ENCODE measurements at regions not wholly inside any gene's neighbourhood (a gene's known extent, or its start where the extent isn't known, plus 50 kb on each side); places are given as distances from the start of the nearest gene placed in this dataset.

DNA sequence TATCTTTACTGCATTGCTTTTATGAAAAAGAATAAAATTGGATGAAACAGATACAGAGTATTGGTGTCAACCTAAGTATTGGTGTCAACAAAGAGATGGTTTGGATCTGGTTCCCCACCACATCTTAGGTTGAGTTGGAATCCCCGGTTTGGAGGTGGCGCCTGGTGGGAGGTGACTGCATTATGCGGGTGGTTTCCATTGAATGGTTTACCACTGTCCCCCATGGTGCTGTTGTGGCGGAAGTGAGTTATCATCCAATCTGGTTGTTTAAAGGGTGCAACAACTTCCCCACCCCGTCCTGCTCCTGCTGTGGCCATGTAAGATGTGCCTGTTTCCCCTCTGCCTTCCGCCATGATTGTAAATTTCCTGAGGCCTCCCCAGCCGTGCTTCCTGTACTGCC lies 52.8 kb upstream of the CD99 start:
- no peak for TF ChIP-seq POLR2A (IDR thresholded peaks at IDR 0.05; ENCODE audit: low read length)
- TF ChIP-seq GATA1 (IDR thresholded peaks at IDR 0.05; ENCODE audit: low read depth, low read length) = no peak
